ENCODE measurements at regions not wholly inside any gene's neighbourhood (a gene's known extent, or its start where the extent isn't known, plus 50 kb on each side); places are given as distances from the start of the nearest gene placed in this dataset.

- no peak for TF ChIP-seq CTCF (conservative IDR thresholded peaks at IDR 0.05; ENCODE audit: low read depth, low read length)
- no peak for TF ChIP-seq EZH2 (IDR thresholded peaks at IDR 0.05; ENCODE audit: borderline replicate concordance, low read depth, low read length, poor library complexity, severe bottlenecking)
These were observed 50.4 kb upstream of the SCRG1 start for GRCh38 chr4:173449380-173449717.
